ENCODE measurements at regions not wholly inside any gene's neighbourhood (a gene's known extent, or its start where the extent isn't known, plus 50 kb on each side); places are given as distances from the start of the nearest gene placed in this dataset.
"Not testable (repeated sequence)": the region's sequence is repeated elsewhere in the genome, so short reads cannot be mapped to it uniquely, and the experiment has no call there.

DNA sequence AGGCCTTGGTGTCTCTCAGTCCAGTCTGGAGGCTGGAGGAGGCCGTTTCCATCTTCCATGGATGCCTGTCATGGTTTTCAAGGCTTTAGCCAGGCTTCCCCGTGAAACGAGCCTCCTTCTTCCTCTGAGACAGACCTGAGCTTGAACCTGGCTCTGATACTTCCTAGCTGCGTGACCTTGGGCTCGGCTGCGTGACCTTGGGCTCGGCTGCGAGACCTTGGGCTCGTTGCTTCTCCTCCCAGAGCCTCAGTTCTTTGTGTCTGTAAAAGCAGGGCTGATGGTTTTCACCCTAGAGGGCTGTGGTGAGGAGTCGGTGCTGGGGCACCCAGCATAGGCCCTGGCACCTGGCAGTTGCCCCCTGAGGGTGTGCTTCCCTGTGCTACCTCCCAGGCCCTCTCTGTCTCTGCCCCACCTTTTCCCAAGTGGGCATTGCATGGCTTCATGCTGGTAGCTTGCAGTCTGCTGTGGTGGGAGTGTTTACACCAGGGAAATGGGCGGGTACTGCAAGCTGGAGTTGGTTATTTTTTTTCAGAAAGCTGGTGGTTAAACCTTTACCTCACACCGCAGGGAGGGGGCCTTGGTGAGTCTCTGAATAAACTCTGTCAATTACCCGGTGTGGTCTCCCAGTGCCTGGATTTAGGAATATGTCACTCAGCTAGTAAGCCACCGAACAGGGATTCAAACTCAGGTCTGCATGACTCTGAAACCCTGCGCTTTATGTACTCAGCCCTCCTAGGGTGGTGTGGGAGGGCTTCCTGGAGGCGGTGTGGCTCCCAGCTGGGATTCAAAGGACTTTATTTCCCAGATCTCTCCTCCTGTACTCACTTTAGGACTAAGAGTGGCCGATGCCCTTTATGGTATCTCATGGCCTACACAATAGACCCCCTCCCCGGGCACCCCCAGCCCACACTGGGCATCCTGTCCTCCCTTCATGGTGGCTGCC is 129.0 kb upstream of the CIBAR2 start:
- no peaks in the 10 kb centered on the region for H3K36me3 ChIP-seq
- no peak overlapping the region for H3K4me3 ChIP-seq
- TF ChIP-seq POLR2A (IDR thresholded peaks at IDR 0.05) (no peak), EP300 (IDR thresholded peaks at IDR 0.05) (no peak)
- TF ChIP-seq, protein P1, sequence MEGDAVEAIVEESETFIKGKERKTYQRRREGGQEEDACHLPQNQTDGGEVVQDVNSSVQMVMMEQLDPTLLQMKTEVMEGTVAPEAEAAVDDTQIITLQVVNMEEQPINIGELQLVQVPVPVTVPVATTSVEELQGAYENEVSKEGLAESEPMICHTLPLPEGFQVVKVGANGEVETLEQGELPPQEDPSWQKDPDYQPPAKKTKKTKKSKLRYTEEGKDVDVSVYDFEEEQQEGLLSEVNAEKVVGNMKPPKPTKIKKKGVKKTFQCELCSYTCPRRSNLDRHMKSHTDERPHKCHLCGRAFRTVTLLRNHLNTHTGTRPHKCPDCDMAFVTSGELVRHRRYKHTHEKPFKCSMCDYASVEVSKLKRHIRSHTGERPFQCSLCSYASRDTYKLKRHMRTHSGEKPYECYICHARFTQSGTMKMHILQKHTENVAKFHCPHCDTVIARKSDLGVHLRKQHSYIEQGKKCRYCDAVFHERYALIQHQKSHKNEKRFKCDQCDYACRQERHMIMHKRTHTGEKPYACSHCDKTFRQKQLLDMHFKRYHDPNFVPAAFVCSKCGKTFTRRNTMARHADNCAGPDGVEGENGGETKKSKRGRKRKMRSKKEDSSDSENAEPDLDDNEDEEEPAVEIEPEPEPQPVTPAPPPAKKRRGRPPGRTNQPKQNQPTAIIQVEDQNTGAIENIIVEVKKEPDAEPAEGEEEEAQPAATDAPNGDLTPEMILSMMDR (IDR thresholded peaks at IDR 0.05) = no peak
- H3K4me1 ChIP-seq = peaks cover 0 to 31% (median 6%) of the 10 kb centered on the region in 4 donors
- H3K9me3 ChIP-seq = no peaks in the 10 kb centered on the region
- no peak overlapping the region for H3K27ac ChIP-seq
- 75 to 79% methylated on average over 18 of the region's 18 CpGs for WGBS, 2 donors
- DNase-seq (ENCODE audit: low spot score in 2 of 2) = no peak
- H3K27me3 ChIP-seq = peaks cover 0 to under 1% of the 10 kb centered on the region in 2 donors

- no peaks in the 10 kb centered on the region for H3K27me3 ChIP-seq
- DNase-seq (ENCODE audit: low spot score in 2 of 2) = no peak
- 82 to 84% methylated on average over 10 of the region's 10 CpGs for WGBS, 2 donors
- H3K36me3 ChIP-seq = no peaks in the 10 kb centered on the region
- peaks cover 0 to 23% (median 5%) of the 10 kb centered on the region in 4 donors for H3K4me1 ChIP-seq
- H3K4me3 ChIP-seq = no peak overlapping the region
- H3K27ac ChIP-seq = no peak overlapping the region
- no peak for TF ChIP-seq EP300 (IDR thresholded peaks at IDR 0.05)
- TF ChIP-seq, protein P1 (IDR thresholded peaks at IDR 0.05) = no peak
- TF ChIP-seq POLR2A (IDR thresholded peaks at IDR 0.05) = no peak
- no peaks in the 10 kb centered on the region for H3K9me3 ChIP-seq
These were observed 129.9 kb upstream of the CIBAR2 start for GRCh38 chr16:85242140-85242539.

DNA sequence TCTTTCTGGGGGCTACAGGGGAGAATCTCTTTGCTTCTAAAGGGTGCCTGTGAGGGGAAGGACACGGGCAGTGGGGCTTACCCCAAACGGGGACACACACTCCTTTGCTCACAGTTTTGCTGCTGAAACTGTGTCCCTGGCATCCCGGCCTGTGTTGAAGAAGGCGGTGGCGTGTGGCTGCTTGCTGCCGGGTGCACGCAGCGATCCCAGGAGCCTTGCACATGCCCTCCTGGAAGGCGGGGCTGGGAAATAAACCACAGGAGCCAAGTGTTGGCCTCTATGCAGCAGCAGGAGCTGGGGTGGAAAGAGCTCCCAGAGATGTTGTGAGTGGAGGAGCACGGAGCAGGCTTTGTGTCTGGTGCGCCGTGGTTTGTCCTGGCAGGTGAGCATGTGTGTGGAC is 131.0 kb upstream of the CIBAR2 start:
- Histone ChIP-seq H3K27me3 (no peaks in the 10 kb centered on the region), H3K9me3 (no peaks in the 10 kb centered on the region), H3K4me1 (peaks cover 0 to 12% (median 2%) of the 10 kb centered on the region in 4 donors), H3K4me3 (no peak overlapping the region), H3K27ac (no peak overlapping the region), H3K36me3 (no peaks in the 10 kb centered on the region)
- 79 to 83% methylated on average over 10 to 12 of the region's 12 CpGs for WGBS, 2 donors
- DNase-seq (ENCODE audit: low spot score in 2 of 2) = no peak
- no peak for TF ChIP-seq EP300 (IDR thresholded peaks at IDR 0.05)
- no peak for TF ChIP-seq POLR2A (IDR thresholded peaks at IDR 0.05)
- TF ChIP-seq, protein P1 (IDR thresholded peaks at IDR 0.05) = no peak

DNA sequence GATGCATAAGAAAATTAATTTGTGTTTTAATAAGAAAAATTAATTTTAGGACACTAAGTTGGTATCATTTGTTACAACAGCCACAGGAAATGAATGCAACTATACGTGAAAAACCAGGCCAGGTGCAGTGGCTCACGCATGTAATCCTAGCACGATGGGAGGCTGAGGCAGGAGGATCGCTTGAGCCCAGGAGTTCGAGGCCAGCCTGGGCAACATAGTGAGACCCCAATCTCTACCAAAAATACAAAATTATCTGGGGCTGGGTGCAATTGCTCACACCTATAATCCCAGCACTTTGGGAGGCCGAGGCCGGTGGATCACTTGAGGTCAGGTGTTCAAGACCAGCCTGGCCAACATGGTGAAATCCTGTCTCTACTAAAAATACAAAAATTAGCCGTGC is 132.2 kb upstream of the CIBAR2 start:
- 92 to 95% methylated on average over 8 of the region's 8 CpGs for WGBS, 2 donors
- not testable (repeated sequence) for H3K9me3 ChIP-seq; DNase-seq (ENCODE audit: low spot score in 2 of 2); H3K27ac ChIP-seq; H3K27me3 ChIP-seq; H3K36me3 ChIP-seq; H3K4me3 ChIP-seq
- peaks cover 0 to 12% (median 0%) of the 10 kb centered on the region in 4 donors for H3K4me1 ChIP-seq

DNA sequence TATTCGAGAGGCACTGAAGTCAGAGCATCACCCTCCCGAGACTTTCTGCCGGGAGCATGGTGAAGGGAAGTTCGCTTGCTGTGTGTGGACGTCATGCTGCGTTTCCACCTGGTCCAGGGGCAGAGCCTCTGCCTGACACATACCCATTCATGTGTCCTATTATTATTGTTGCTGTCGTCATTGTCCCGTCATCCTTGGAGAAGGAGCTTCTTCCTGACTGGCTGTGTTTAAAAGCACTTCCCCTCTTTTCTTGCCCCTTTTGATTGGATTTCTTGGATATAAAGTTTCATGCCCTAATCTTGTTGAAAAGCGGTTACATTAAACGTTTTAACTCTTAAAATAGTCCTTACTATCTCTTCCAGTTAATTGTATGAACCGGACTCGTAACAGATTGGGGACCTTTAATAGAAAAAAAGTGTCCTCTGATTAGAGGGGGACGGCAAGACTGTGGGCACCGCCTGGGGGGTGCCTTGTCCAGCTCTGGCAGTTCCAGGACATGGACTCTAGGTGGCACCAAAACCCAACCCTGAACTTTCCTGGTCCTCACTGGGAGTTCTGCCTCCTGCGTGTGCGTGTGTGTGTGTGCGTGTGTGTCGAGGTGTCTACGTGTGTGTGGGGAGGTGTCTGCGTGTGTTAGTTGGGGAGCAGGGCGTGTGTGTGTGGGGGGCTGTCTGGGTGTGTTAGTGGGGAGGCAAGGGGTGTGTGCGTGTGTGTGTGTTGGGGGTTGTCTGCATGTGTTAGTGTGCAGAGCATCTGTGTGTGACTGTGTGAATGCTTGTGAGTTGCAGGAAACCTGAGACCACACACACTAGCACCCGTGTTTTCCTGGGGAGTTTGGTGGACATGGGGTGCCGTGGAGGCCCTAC is 133.3 kb upstream of the CIBAR2 start:
- TF ChIP-seq, protein P1 (IDR thresholded peaks at IDR 0.05) = peak; percentile 79 to 88 (median 85)
- TF ChIP-seq EP300 (IDR thresholded peaks at IDR 0.05) = no peak
- DNase-seq (ENCODE audit: low spot score in 2 of 2) = peak; percentile 47 to 59
- H3K36me3 ChIP-seq = no peaks in the 10 kb centered on the region
- no peaks in the 10 kb centered on the region for H3K9me3 ChIP-seq
- 21 to 23% methylated on average over 23 to 24 of the region's 24 CpGs for WGBS, 2 donors
- peaks cover 0 to 22% (median 0%) of the 10 kb centered on the region in 4 donors for H3K4me1 ChIP-seq
- H3K27ac ChIP-seq = no peak overlapping the region
- H3K27me3 ChIP-seq = no peaks in the 10 kb centered on the region
- no peak overlapping the region for H3K4me3 ChIP-seq
